ENCODE measurements at regions not wholly inside any gene's neighbourhood (a gene's known extent, or its start where the extent isn't known, plus 50 kb on each side); places are given as distances from the start of the nearest gene placed in this dataset.
"Not testable (repeated sequence)": the region's sequence is repeated elsewhere in the genome, so short reads cannot be mapped to it uniquely, and the experiment has no call there.

GRCh38 chr6:5873976-5874375 lies 132.7 kb downstream of the NRN1 start:
- intact Hi-C loops (cut with micrococcal nuclease); H3K4me1 Mint-ChIP-seq (ENCODE audit: low read depth); H3K27me3 Mint-ChIP-seq; H3K4me3 Mint-ChIP-seq; H3K27ac Mint-ChIP-seq; H3K36me3 Mint-ChIP-seq (ENCODE audit: low read depth); H3K9me3 Mint-ChIP-seq: not testable (repeated sequence)

- H3K36me3 Mint-ChIP-seq (ENCODE audit: low read depth): no peaks in the 10 kb centered on the region
- H3K4me3 Mint-ChIP-seq: no peak overlapping the region
- H3K9me3 Mint-ChIP-seq: peaks cover 3% of the 10 kb centered on the region
- intact Hi-C loops (cut with micrococcal nuclease): no loop called here
- peaks cover 6% of the 10 kb centered on the region for H3K27me3 Mint-ChIP-seq
- no peaks in the 10 kb centered on the region for H3K4me1 Mint-ChIP-seq (ENCODE audit: low read depth)
- H3K27ac Mint-ChIP-seq: no peak overlapping the region
These were observed 135.4 kb downstream of the NRN1 start for GRCh38 chr6:5871296-5871695.

GRCh38 chr6:5869676-5870075 lies 137.0 kb downstream of the NRN1 start:
- H3K4me1 Mint-ChIP-seq (ENCODE audit: low read depth): peaks cover 9% of the 10 kb centered on the region
- H3K36me3 Mint-ChIP-seq (ENCODE audit: low read depth): no peaks in the 10 kb centered on the region
- H3K27ac Mint-ChIP-seq: no peak overlapping the region
- peaks cover 13% of the 10 kb centered on the region for H3K9me3 Mint-ChIP-seq
- H3K27me3 Mint-ChIP-seq: peaks cover 6% of the 10 kb centered on the region
- intact Hi-C loops (cut with micrococcal nuclease): no loop called here
- H3K4me3 Mint-ChIP-seq: no peak overlapping the region

GRCh38 chr6:5869261-5869660 lies 137.5 kb downstream of the NRN1 start:
- intact Hi-C loops (cut with micrococcal nuclease): no loop called here
- H3K27me3 Mint-ChIP-seq: peaks cover 6% of the 10 kb centered on the region
- no peak overlapping the region for H3K4me3 Mint-ChIP-seq

GRCh38 chr6:5866547-5867051 lies 140.1 kb downstream of the NRN1 start:
- H3K4me1 Mint-ChIP-seq (ENCODE audit: low read depth): peaks cover 9% of the 10 kb centered on the region
- no peak overlapping the region for H3K27ac Mint-ChIP-seq
- H3K27me3 Mint-ChIP-seq: peaks cover 3% of the 10 kb centered on the region
- H3K9me3 Mint-ChIP-seq: peaks cover 13% of the 10 kb centered on the region
- H3K36me3 Mint-ChIP-seq (ENCODE audit: low read depth): no peaks in the 10 kb centered on the region
- no peak overlapping the region for H3K4me3 Mint-ChIP-seq
- intact Hi-C loops (cut with micrococcal nuclease): no loop called here

More at GRCh38 chr6:5869261-5869660, 137.5 kb downstream of the NRN1 start:
- Mint-ChIP-seq H3K27ac (no peak overlapping the region), H3K36me3 (ENCODE audit: low read depth) (no peaks in the 10 kb centered on the region), H3K4me1 (ENCODE audit: low read depth) (peaks cover 9% of the 10 kb centered on the region), H3K9me3 (peaks cover 13% of the 10 kb centered on the region)

GRCh38 chr6:5865506-5866031 lies 141.2 kb downstream of the NRN1 start:
- Mint-ChIP-seq H3K27me3 (peaks cover 7% of the 10 kb centered on the region), H3K27ac (no peak overlapping the region), H3K4me3 (no peak overlapping the region), H3K4me1 (ENCODE audit: low read depth) (peaks cover 9% of the 10 kb centered on the region), H3K9me3 (peaks cover 13% of the 10 kb centered on the region), H3K36me3 (ENCODE audit: low read depth) (no peaks in the 10 kb centered on the region)
- intact Hi-C loops (cut with micrococcal nuclease): no loop called here

- H3K36me3 Mint-ChIP-seq (ENCODE audit: low read depth): no peaks in the 10 kb centered on the region
- intact Hi-C loops (cut with micrococcal nuclease): no loop called here
- peaks cover 9% of the 10 kb centered on the region for H3K4me1 Mint-ChIP-seq (ENCODE audit: low read depth)
- H3K9me3 Mint-ChIP-seq: peaks cover 6% of the 10 kb centered on the region
- peaks cover 17% of the 10 kb centered on the region for H3K27me3 Mint-ChIP-seq
- no peak overlapping the region for H3K27ac Mint-ChIP-seq
- H3K4me3 Mint-ChIP-seq: no peak overlapping the region
These were observed 145.9 kb downstream of the NRN1 start for GRCh38 chr6:5860849-5861248.

- intact Hi-C loops (cut with micrococcal nuclease): no loop called here
- H3K36me3 Mint-ChIP-seq (ENCODE audit: low read depth): no peaks in the 10 kb centered on the region
- H3K27ac Mint-ChIP-seq: no peak overlapping the region
- H3K4me1 Mint-ChIP-seq (ENCODE audit: low read depth): no peaks in the 10 kb centered on the region
- peaks cover 42% of the 10 kb centered on the region for H3K27me3 Mint-ChIP-seq
- no peaks in the 10 kb centered on the region for H3K9me3 Mint-ChIP-seq
- H3K4me3 Mint-ChIP-seq: no peak overlapping the region
These were observed 150.8 kb downstream of the NRN1 start for GRCh38 chr6:5855787-5856470.

- Mint-ChIP-seq H3K4me1 (ENCODE audit: low read depth) (no peaks in the 10 kb centered on the region), H3K4me3 (no peak overlapping the region), H3K9me3 (no peaks in the 10 kb centered on the region), H3K27me3 (peaks cover 50% of the 10 kb centered on the region), H3K27ac (no peak overlapping the region), H3K36me3 (ENCODE audit: low read depth) (no peaks in the 10 kb centered on the region)
- intact Hi-C loops (cut with micrococcal nuclease): no loop called here
These were observed 151.8 kb downstream of the NRN1 start for GRCh38 chr6:5854899-5855298.

GRCh38 chr6:5851261-5851757 lies 155.4 kb downstream of the NRN1 start:
- intact Hi-C loops (cut with micrococcal nuclease): no loop called here
- Mint-ChIP-seq H3K27ac (no peak overlapping the region), H3K4me3 (peak overlapping the region; percentile 55), H3K36me3 (ENCODE audit: low read depth) (no peaks in the 10 kb centered on the region), H3K9me3 (no peaks in the 10 kb centered on the region), H3K27me3 (peaks cover 75% of the 10 kb centered on the region), H3K4me1 (ENCODE audit: low read depth) (no peaks in the 10 kb centered on the region)

GRCh38 chr6:5850848-5851255 lies 155.9 kb downstream of the NRN1 start:
- Mint-ChIP-seq H3K9me3 (no peaks in the 10 kb centered on the region), H3K4me3 (peak overlapping the region; percentile 45), H3K36me3 (ENCODE audit: low read depth) (no peaks in the 10 kb centered on the region), H3K27ac (no peak overlapping the region), H3K27me3 (peaks cover 73% of the 10 kb centered on the region), H3K4me1 (ENCODE audit: low read depth) (no peaks in the 10 kb centered on the region)
- intact Hi-C loops (cut with micrococcal nuclease): no loop called here

- Mint-ChIP-seq H3K27ac (no peak overlapping the region), H3K27me3 (peaks cover 75% of the 10 kb centered on the region), H3K36me3 (ENCODE audit: low read depth) (no peaks in the 10 kb centered on the region), H3K9me3 (peaks cover 9% of the 10 kb centered on the region), H3K4me1 (ENCODE audit: low read depth) (no peaks in the 10 kb centered on the region), H3K4me3 (no peak overlapping the region)
- intact Hi-C loops (cut with micrococcal nuclease): no loop called here
These were observed 159.8 kb downstream of the NRN1 start for GRCh38 chr6:5846889-5847288.

- Mint-ChIP-seq H3K27ac (no peak overlapping the region), H3K9me3 (peaks cover 9% of the 10 kb centered on the region), H3K36me3 (ENCODE audit: low read depth) (no peaks in the 10 kb centered on the region), H3K27me3 (peaks cover 70% of the 10 kb centered on the region), H3K4me1 (ENCODE audit: low read depth) (no peaks in the 10 kb centered on the region), H3K4me3 (no peak overlapping the region)
- intact Hi-C loops (cut with micrococcal nuclease): no loop called here
These were observed 160.4 kb downstream of the NRN1 start for GRCh38 chr6:5846335-5846734.

GRCh38 chr6:5843078-5843477 lies 163.6 kb downstream of the NRN1 start:
- Mint-ChIP-seq H3K4me1 (ENCODE audit: low read depth) (no peaks in the 10 kb centered on the region), H3K36me3 (ENCODE audit: low read depth) (no peaks in the 10 kb centered on the region), H3K27me3 (peaks cover 57% of the 10 kb centered on the region), H3K27ac (no peak overlapping the region), H3K4me3 (no peak overlapping the region), H3K9me3 (peaks cover 9% of the 10 kb centered on the region)
- intact Hi-C loops (cut with micrococcal nuclease): no loop called here
